Caco-2 (cell line): ENCODE measurements at regions not wholly inside any gene's neighbourhood (a gene's known extent, or its start where the extent isn't known, plus 50 kb on each side); places are given as distances from the start of the nearest gene placed in this dataset.

Experiments used
- BruUV-seq: library from RNA; stranded (reverse); fragments of 400-500 nt; replicated peaks from 2 replicates; lab custom pipeline; 2021; lab: Mats Ljungman, UMichigan
- CTCF ChIA-PET: fragments of 300-600 bp; sonication (Branson Sonifier 250); formaldehyde crosslinking; loops from one replicate; lab custom pipeline; 2022; ENCODE audit warnings: antibody characterized with exemption; lab: Charles Lee
- POLR2A ChIA-PET: fragments of 300-600 bp; sonication (Branson Sonifier 250); formaldehyde crosslinking; loops from one replicate; lab custom pipeline; 2022; ENCODE audit warnings: antibody characterized with exemption; lab: Charles Lee
- DNase-seq, 2 experiments: peaks; one replicate each; pipeline versions ENCODE4 v3.0.0 to v3.0.0-alpha.2; 2020 to 2022
- H3K27me3 ChIP-seq: replicated peaks from 2 replicates; pipeline ENCODE4 v1.6.0; 2011; ENCODE audit warnings: low read length; ENCODE audit not compliant: control insufficient read depth, insufficient read depth
- H3K36me3 ChIP-seq: 2 replicates; pipeline ENCODE4 v1.5.1; 2011; ENCODE audit warnings: low read length; ENCODE audit not compliant: control insufficient read depth, insufficient read depth
- H3K4me1 ChIP-seq: fragments of 250-450 bp; sonication (Bioruptor Pico); 2 replicates; pipeline ENCODE4 v1.5.1; 2020; ENCODE audit warnings: mild to moderate bottlenecking
- H3K4me3 ChIP-seq: 2 replicates; pipeline ENCODE4 v1.5.1; 2011; ENCODE audit warnings: low read depth, mild to moderate bottlenecking, control low read depth, low read length
- H3K9me3 ChIP-seq: fragments of 250-450 bp; sonication (Bioruptor Pico); 2 replicates; pipeline ENCODE4 v1.5.1; 2020; ENCODE audit warnings: mild to moderate bottlenecking, moderate library complexity
- H3K27ac Mint-ChIP-seq: one replicate; pipeline ENCODE4 v1.8.0; 2022; ENCODE audit warnings: mixed read lengths; ENCODE audit not compliant: unreplicated experiment
- H3K27me3 Mint-ChIP-seq: one replicate; pipeline ENCODE4 v1.8.0; 2022; ENCODE audit warnings: mixed read lengths; ENCODE audit not compliant: insufficient read depth, unreplicated experiment
- H3K36me3 Mint-ChIP-seq: one replicate; pipeline ENCODE4 v1.8.0; 2022; ENCODE audit warnings: mild to moderate bottlenecking, mixed read lengths; ENCODE audit not compliant: insufficient read depth, unreplicated experiment
- H3K4me1 Mint-ChIP-seq: one replicate; pipeline ENCODE4 v1.8.0; 2022; ENCODE audit warnings: low read depth, mixed read lengths; ENCODE audit not compliant: unreplicated experiment
- H3K4me3 Mint-ChIP-seq: one replicate; pipeline ENCODE4 v1.8.0; 2022; ENCODE audit warnings: mild to moderate bottlenecking, moderate library complexity, mixed read lengths; ENCODE audit not compliant: unreplicated experiment
- H3K9me3 Mint-ChIP-seq: one replicate; pipeline ENCODE4 v1.8.0; 2022; ENCODE audit warnings: mixed read lengths; ENCODE audit not compliant: unreplicated experiment
- CTCF ChIP-seq, 2 experiments: fragments of 200-600 bp in 1 of 2; IDR thresholded peaks; 1 replicate in 1 of 2; 2 replicates in 1 of 2; pipeline versions ENCODE4 v1.5.1 to v1.8.0; 2011 to 2022; ENCODE audit warnings: antibody characterized with exemption in 1 of 2, control low read depth in 1 of 2, inconsistent platforms in 1 of 2, low read depth in 1 of 2, low read length in 1 of 2, mild to moderate bottlenecking in 1 of 2, moderate library complexity in 1 of 2; ENCODE audit not compliant: insufficient read depth in 1 of 2, severe bottlenecking in 1 of 2, unreplicated experiment in 1 of 2
- intact Hi-C: fragments of 100-400 bp; cut with micrococcal nuclease; formaldehyde crosslinking; loops from one replicate; pipeline ENCODE4 v1.10.0; 2022; ENCODE audit not compliant: unreplicated experiment

GRCh38 chr5:35430381-35431162, 187.1 kb upstream of the SPEF2 start:
- CTCF ChIA-PET = interaction anchor here (0.7 kb wide), 1 partner anchor 1316 kb away, joined by 3 read pairs; no protein-coding TSS in a partner anchor

GRCh38 chr5:35420200-35420599, 189.9 kb upstream of the PRLR start:
- H3K27me3 Mint-ChIP-seq = peaks cover 7% of the 10 kb centered on the region
- Histone ChIP-seq H3K4me1 (no peaks in the 10 kb centered on the region), H3K36me3 (no peaks in the 10 kb centered on the region), H3K4me3 (no peak overlapping the region), H3K9me3 (no peaks in the 10 kb centered on the region), H3K27me3 (no peaks in the 10 kb centered on the region)
- intact Hi-C loops = no loop called here
- H3K4me3 Mint-ChIP-seq = no peak overlapping the region
- no peak for DNase-seq
- no peak for TF ChIP-seq CTCF (IDR thresholded peaks at IDR 0.05; ENCODE audit: insufficient read depth in 1 of 2, low read depth in 1 of 2, low read length in 1 of 2, severe bottlenecking in 1 of 2, unreplicated experiment in 1 of 2)
- no peaks in the 10 kb centered on the region for H3K36me3 Mint-ChIP-seq
- no peaks in the 10 kb centered on the region for H3K9me3 Mint-ChIP-seq
- no TSS peak for BruUV-seq
- no peaks in the 10 kb centered on the region for H3K4me1 Mint-ChIP-seq
- no peak overlapping the region for H3K27ac Mint-ChIP-seq
- CTCF ChIA-PET = no interaction called here
- POLR2A ChIA-PET = no interaction called here

More at GRCh38 chr5:35430381-35431162, 187.1 kb upstream of the SPEF2 start:
- no peak overlapping the region for H3K4me3 Mint-ChIP-seq
- Histone ChIP-seq H3K4me3 (no peak overlapping the region), H3K9me3 (no peaks in the 10 kb centered on the region), H3K36me3 (no peaks in the 10 kb centered on the region), H3K4me1 (no peaks in the 10 kb centered on the region), H3K27me3 (no peaks in the 10 kb centered on the region)
- H3K4me1 Mint-ChIP-seq = no peaks in the 10 kb centered on the region
- no peak overlapping the region for H3K27ac Mint-ChIP-seq
- no peak for TF ChIP-seq CTCF (IDR thresholded peaks at IDR 0.05; ENCODE audit: insufficient read depth in 1 of 2, low read depth in 1 of 2, low read length in 1 of 2, severe bottlenecking in 1 of 2, unreplicated experiment in 1 of 2)
- intact Hi-C loops = no loop called here
- peaks cover 15% of the 10 kb centered on the region for H3K27me3 Mint-ChIP-seq
- no peak for DNase-seq
- no TSS peak for BruUV-seq
- POLR2A ChIA-PET = no interaction called here
- H3K36me3 Mint-ChIP-seq = no peaks in the 10 kb centered on the region
- H3K9me3 Mint-ChIP-seq = no peaks in the 10 kb centered on the region

GRCh38 chr5:35417040-35417439, 186.8 kb upstream of the PRLR start:
- TF ChIP-seq CTCF (IDR thresholded peaks at IDR 0.05; ENCODE audit: insufficient read depth in 1 of 2, low read depth in 1 of 2, low read length in 1 of 2, severe bottlenecking in 1 of 2, unreplicated experiment in 1 of 2) = no peak
- Mint-ChIP-seq H3K27ac (no peak overlapping the region), H3K4me3 (no peak overlapping the region), H3K4me1 (no peaks in the 10 kb centered on the region), H3K9me3 (no peaks in the 10 kb centered on the region), H3K36me3 (no peaks in the 10 kb centered on the region), H3K27me3 (peaks cover under 1% of the 10 kb centered on the region)
- Histone ChIP-seq H3K36me3 (no peaks in the 10 kb centered on the region), H3K9me3 (no peaks in the 10 kb centered on the region), H3K4me1 (no peaks in the 10 kb centered on the region), H3K27me3 (no peaks in the 10 kb centered on the region), H3K4me3 (no peak overlapping the region)
- peak in 1 of 2 experiments; percentile 2 for DNase-seq
- no TSS peak for BruUV-seq
- intact Hi-C loops = no loop called here
- ChIA-PET POLR2A (no interaction called here), CTCF (no interaction called here)
